CD4-positive, alpha-beta memory T cell (primary cell): ENCODE measurements at regions not wholly inside any gene's neighbourhood (a gene's known extent, or its start where the extent isn't known, plus 50 kb on each side); places are given as distances from the start of the nearest gene placed in this dataset.
A peak's percentile ranks its signal among the peaks of the same experiment; 100 is the strongest.

Source experiments
- CTCF ChIA-PET: fragments of 350-600 bp; sonication (Branson Sonifier 250); formaldehyde crosslinking; loops from one replicate; lab custom pipeline; 2021; ENCODE audit warnings: inconsistent platforms; ENCODE audit not compliant: partially characterized antibody; lab: Charles Lee
- POLR2A ChIA-PET: fragments of 350-600 bp; sonication (Branson Sonifier 250); formaldehyde crosslinking; loops from one replicate; lab custom pipeline; 2021; ENCODE audit not compliant: partially characterized antibody; lab: Charles Lee
- DNase-seq, 5 donors: peaks; one replicate each; pipeline versions ENCODE4 v3.0.0 to v3.0.0-alpha.2; 2020 to 2022; ENCODE audit warnings: mixed read lengths in 1 of 5
- H3K27ac ChIP-seq: one replicate; pipeline ENCODE4 v1.7.0; 2013; ENCODE audit warnings: low read depth, low read length
- H3K27me3 ChIP-seq: 2 replicates; pipeline ENCODE4 v1.7.0; 2013; ENCODE audit warnings: mild to moderate bottlenecking, low read length, moderate library complexity; ENCODE audit not compliant: insufficient read depth
- H3K36me3 ChIP-seq: 2 replicates; pipeline ENCODE4 v1.7.0; 2013; ENCODE audit warnings: mild to moderate bottlenecking, low read length, moderate library complexity; ENCODE audit not compliant: insufficient read depth
- H3K4me1 ChIP-seq: 2 replicates; pipeline ENCODE4 v1.7.0; 2013; ENCODE audit warnings: mild to moderate bottlenecking, low read length, moderate library complexity; ENCODE audit not compliant: insufficient read depth
- H3K4me3 ChIP-seq, 2 donors: one replicate each; pipeline ENCODE4 v1.7.0; 2013; ENCODE audit warnings: low read length in 2 of 2, mild to moderate bottlenecking in 1 of 2
- H3K9me3 ChIP-seq, 2 donors: one replicate each; pipeline ENCODE4 v1.7.0; 2013; ENCODE audit warnings: low read length in 2 of 2, control low read depth in 1 of 2; ENCODE audit not compliant: control insufficient read depth in 1 of 2
- H3K27ac Mint-ChIP-seq, 7 donors: one replicate each; pipeline ENCODE4 v1.8.0; 2020 to 2021; ENCODE audit warnings: mixed read lengths in 7 of 7, mild to moderate bottlenecking in 6 of 7, inconsistent platforms in 3 of 7, moderate library complexity in 3 of 7
- H3K27me3 Mint-ChIP-seq, 2 donors: one replicate each; pipeline ENCODE4 v1.8.0; 2020 to 2021; ENCODE audit warnings: mixed read lengths in 2 of 2
- H3K36me3 Mint-ChIP-seq, 2 donors: one replicate each; pipeline ENCODE4 v1.8.0; 2020 to 2021; ENCODE audit warnings: mixed read lengths in 2 of 2, inconsistent platforms in 1 of 2, mild to moderate bottlenecking in 1 of 2
- H3K4me1 Mint-ChIP-seq, 4 donors: one replicate each; pipeline ENCODE4 v1.8.0; 2020 to 2021; ENCODE audit warnings: mixed read lengths in 4 of 4, mild to moderate bottlenecking in 1 of 4
- H3K4me3 Mint-ChIP-seq, 8 donors: one replicate each; pipeline ENCODE4 v1.8.0; 2020 to 2021; ENCODE audit warnings: mixed read lengths in 8 of 8, mild to moderate bottlenecking in 7 of 8, moderate library complexity in 6 of 8, inconsistent platforms in 3 of 8
- H3K9me3 Mint-ChIP-seq, 8 donors: one replicate each; pipeline ENCODE4 v1.8.0; 2020 to 2021; ENCODE audit warnings: mixed read lengths in 8 of 8, mild to moderate bottlenecking in 5 of 8, inconsistent platforms in 3 of 8, moderate library complexity in 1 of 8
- intact Hi-C: fragments of 100-400 bp; cut with micrococcal nuclease; formaldehyde crosslinking; loops from one replicate; pipeline ENCODE4 v1.15.1; 2023

- Histone ChIP-seq H3K4me1 (peaks cover 6% of the 10 kb centered on the region), H3K27ac (no peak overlapping the region), H3K27me3 (no peaks in the 10 kb centered on the region), H3K9me3 (no peaks in the 10 kb centered on the region), H3K4me3 (no peak overlapping the region), H3K36me3 (no peaks in the 10 kb centered on the region)
- Mint-ChIP-seq H3K9me3 (no peaks in the 10 kb centered on the region), H3K36me3 (no peaks in the 10 kb centered on the region), H3K27me3 (peaks cover 3 to 7% of the 10 kb centered on the region in 2 donors), H3K4me3 (no peak overlapping the region), H3K27ac (no peak overlapping the region), H3K4me1 (peaks cover 0 to 5% (median 2%) of the 10 kb centered on the region in 4 donors)
- POLR2A ChIA-PET = no interaction called here
- CTCF ChIA-PET = interaction anchor here (1.1 to 1.6 kb wide), 2 partner anchors 9 to 10 kb away, joined by 3 to 18 read pairs; no protein-coding TSS in a partner anchor
- intact Hi-C loops = loop anchor here (10.0 kb wide), 1 partner anchor 686 kb away; no protein-coding TSS in a partner anchor
- no peak for DNase-seq
These were observed 287.9 kb upstream of the VRK2 start for GRCh38 chr2:57758686-57759085.

GRCh38 chr2:57759131-57759530 is 287.5 kb upstream of the VRK2 start:
- ChIA-PET POLR2A (no interaction called here), CTCF (interaction anchor here (0.7 to 1.7 kb wide), 11 partner anchors 9 to 1112 kb away, joined by 3 to 18 read pairs (median 3); no protein-coding TSS in a partner anchor)
- H3K4me1 Mint-ChIP-seq = peaks cover 0 to 5% (median 2%) of the 10 kb centered on the region in 4 donors
- H3K9me3 Mint-ChIP-seq = no peaks in the 10 kb centered on the region
- peaks cover 3 to 7% of the 10 kb centered on the region in 2 donors for H3K27me3 Mint-ChIP-seq
- H3K4me1 ChIP-seq = peaks cover 6% of the 10 kb centered on the region
- DNase-seq = no peak
- no peaks in the 10 kb centered on the region for H3K27me3 ChIP-seq
- no peaks in the 10 kb centered on the region for H3K9me3 ChIP-seq
- H3K27ac Mint-ChIP-seq = no peak overlapping the region
- no peaks in the 10 kb centered on the region for H3K36me3 ChIP-seq
- H3K36me3 Mint-ChIP-seq = no peaks in the 10 kb centered on the region
- H3K27ac ChIP-seq = no peak overlapping the region
- H3K4me3 Mint-ChIP-seq = no peak overlapping the region
- intact Hi-C loops = loop anchor here (10.0 kb wide), 1 partner anchor 686 kb away; no protein-coding TSS in a partner anchor
- no peak overlapping the region for H3K4me3 ChIP-seq

GRCh38 chr2:57759822-57760300 is 286.7 kb upstream of the VRK2 start:
- H3K4me3 ChIP-seq = no peak overlapping the region
- CTCF ChIA-PET = interaction anchor here (0.6 to 1.7 kb wide), 13 partner anchors 8 to 1111 kb away, joined by 3 to 18 read pairs (median 3); no protein-coding TSS in a partner anchor
- Mint-ChIP-seq H3K4me1 (peaks cover 0 to 5% (median 2%) of the 10 kb centered on the region in 4 donors), H3K27me3 (peaks cover 3 to 7% of the 10 kb centered on the region in 2 donors), H3K9me3 (no peaks in the 10 kb centered on the region), H3K36me3 (no peaks in the 10 kb centered on the region), H3K4me3 (peak overlapping the region in 4 of 8 donors; percentile 15 to 40 (median 22)), H3K27ac (no peak overlapping the region)
- DNase-seq = peak; percentile 47 to 63 (median 54)
- H3K4me1 ChIP-seq = peaks cover 6% of the 10 kb centered on the region
- H3K36me3 ChIP-seq = no peaks in the 10 kb centered on the region
- intact Hi-C loops = loop anchor here (10.0 kb wide), 1 partner anchor 685 kb away; no protein-coding TSS in a partner anchor
- no peaks in the 10 kb centered on the region for H3K27me3 ChIP-seq
- POLR2A ChIA-PET = no interaction called here
- H3K9me3 ChIP-seq = no peaks in the 10 kb centered on the region
- H3K27ac ChIP-seq = no peak overlapping the region

- no peak for DNase-seq
- Histone ChIP-seq H3K9me3 (no peaks in the 10 kb centered on the region), H3K27me3 (no peaks in the 10 kb centered on the region), H3K4me1 (peaks cover 6% of the 10 kb centered on the region), H3K27ac (no peak overlapping the region), H3K36me3 (no peaks in the 10 kb centered on the region), H3K4me3 (no peak overlapping the region)
- Mint-ChIP-seq H3K27me3 (peaks cover 3 to 7% of the 10 kb centered on the region in 2 donors), H3K4me3 (peak overlapping the region in 1 of 8 donors; percentile 40), H3K9me3 (no peaks in the 10 kb centered on the region), H3K36me3 (no peaks in the 10 kb centered on the region), H3K4me1 (peaks cover 0 to 5% (median 2%) of the 10 kb centered on the region in 4 donors), H3K27ac (no peak overlapping the region)
- ChIA-PET CTCF (interaction anchor here (0.6 to 1.7 kb wide), 8 partner anchors 10 to 330 kb away, joined by 3 to 18 read pairs (median 4); no protein-coding TSS in a partner anchor), POLR2A (no interaction called here)
- intact Hi-C loops = no loop called here
These were observed 286.2 kb upstream of the VRK2 start for GRCh38 chr2:57760381-57760801.

GRCh38 chr2:57776916-57777315 is 269.7 kb upstream of the VRK2 start:
- H3K27me3 ChIP-seq = no peaks in the 10 kb centered on the region
- Mint-ChIP-seq H3K36me3 (no peaks in the 10 kb centered on the region), H3K4me3 (no peak overlapping the region), H3K27ac (peak overlapping the region in 1 of 7 donors; percentile 1), H3K9me3 (no peaks in the 10 kb centered on the region), H3K4me1 (no peaks in the 10 kb centered on the region), H3K27me3 (no peaks in the 10 kb centered on the region)
- intact Hi-C loops = no loop called here
- CTCF ChIA-PET = interaction anchor here (0.5 kb wide), 1 partner anchor 210 kb away, joined by 3 read pairs; no protein-coding TSS in a partner anchor
- H3K27ac ChIP-seq = no peak overlapping the region
- H3K9me3 ChIP-seq = no peaks in the 10 kb centered on the region
- no peak for DNase-seq
- no peaks in the 10 kb centered on the region for H3K36me3 ChIP-seq
- no peaks in the 10 kb centered on the region for H3K4me1 ChIP-seq
- H3K4me3 ChIP-seq = no peak overlapping the region
- POLR2A ChIA-PET = no interaction called here

- no peak overlapping the region for H3K27ac ChIP-seq
- Mint-ChIP-seq H3K27ac (no peak overlapping the region), H3K4me1 (no peaks in the 10 kb centered on the region), H3K36me3 (no peaks in the 10 kb centered on the region), H3K9me3 (no peaks in the 10 kb centered on the region), H3K27me3 (no peaks in the 10 kb centered on the region), H3K4me3 (no peak overlapping the region)
- H3K4me1 ChIP-seq = no peaks in the 10 kb centered on the region
- H3K36me3 ChIP-seq = no peaks in the 10 kb centered on the region
- H3K4me3 ChIP-seq = no peak overlapping the region
- ChIA-PET POLR2A (no interaction called here), CTCF (no interaction called here)
- intact Hi-C loops = no loop called here
- no peak for DNase-seq
- no peaks in the 10 kb centered on the region for H3K9me3 ChIP-seq
- H3K27me3 ChIP-seq = no peaks in the 10 kb centered on the region
These were observed 264.0 kb upstream of the VRK2 start for GRCh38 chr2:57782587-57782986.

- H3K4me1 Mint-ChIP-seq = no peaks in the 10 kb centered on the region
These were observed 253.3 kb upstream of the VRK2 start for GRCh38 chr2:57793310-57793709.

More at GRCh38 chr2:57793310-57793709, 253.3 kb upstream of the VRK2 start:
- H3K4me3 ChIP-seq = no peak overlapping the region
- Mint-ChIP-seq H3K27ac (no peak overlapping the region), H3K9me3 (peaks cover 0 to 18% (median 2%) of the 10 kb centered on the region in 8 donors), H3K4me3 (no peak overlapping the region), H3K36me3 (no peaks in the 10 kb centered on the region), H3K27me3 (no peaks in the 10 kb centered on the region)
- H3K27me3 ChIP-seq = no peaks in the 10 kb centered on the region
- no peaks in the 10 kb centered on the region for H3K36me3 ChIP-seq
- intact Hi-C loops = no loop called here
- H3K4me1 ChIP-seq = no peaks in the 10 kb centered on the region
- no peaks in the 10 kb centered on the region for H3K9me3 ChIP-seq
- DNase-seq = no peak
- ChIA-PET POLR2A (no interaction called here), CTCF (no interaction called here)
- no peak overlapping the region for H3K27ac ChIP-seq
